ENCODE measurements at regions not wholly inside any gene's neighbourhood (a gene's known extent, or its start where the extent isn't known, plus 50 kb on each side); places are given as distances from the start of the nearest gene placed in this dataset.

DNA sequence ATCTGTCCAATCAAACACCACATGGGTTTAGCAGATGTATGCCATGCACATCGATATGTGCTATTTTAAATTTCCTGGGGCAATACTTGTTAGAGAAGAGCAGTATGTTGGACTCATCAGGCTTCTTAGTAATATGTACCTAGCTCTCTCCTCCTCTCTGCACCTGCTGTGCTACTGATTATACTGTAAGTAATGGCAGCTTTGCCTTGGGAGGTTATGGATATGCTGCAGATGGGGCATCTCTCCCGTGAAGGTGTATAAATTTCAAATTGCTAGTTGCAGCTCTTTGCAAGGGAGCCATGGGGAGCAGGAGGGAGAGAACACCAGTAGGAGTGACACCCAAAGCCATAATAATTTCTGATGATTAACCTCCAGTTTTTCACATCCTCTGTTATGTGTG, 101.5 kb downstream of the SPATA31D1 start:
- Histone ChIP-seq H3K9me3 (ENCODE audit: control insufficient read depth, insufficient read depth, low read depth, low read length) (no peaks in the 10 kb centered on the region), H3K4me3 (ENCODE audit: low read depth, low read length) (no peak overlapping the region), H3K36me3 (ENCODE audit: control insufficient read depth in 2 of 2, insufficient read depth in 1 of 2, low read length in 2 of 2) (no peaks in the 10 kb centered on the region), H3K4me1 (ENCODE audit: control insufficient read depth, insufficient read depth, low read length) (no peaks in the 10 kb centered on the region), H3K27ac (ENCODE audit: extremely low read depth, low read depth, low read length) (no peak overlapping the region)
- TF ChIP-seq, protein P1, sequence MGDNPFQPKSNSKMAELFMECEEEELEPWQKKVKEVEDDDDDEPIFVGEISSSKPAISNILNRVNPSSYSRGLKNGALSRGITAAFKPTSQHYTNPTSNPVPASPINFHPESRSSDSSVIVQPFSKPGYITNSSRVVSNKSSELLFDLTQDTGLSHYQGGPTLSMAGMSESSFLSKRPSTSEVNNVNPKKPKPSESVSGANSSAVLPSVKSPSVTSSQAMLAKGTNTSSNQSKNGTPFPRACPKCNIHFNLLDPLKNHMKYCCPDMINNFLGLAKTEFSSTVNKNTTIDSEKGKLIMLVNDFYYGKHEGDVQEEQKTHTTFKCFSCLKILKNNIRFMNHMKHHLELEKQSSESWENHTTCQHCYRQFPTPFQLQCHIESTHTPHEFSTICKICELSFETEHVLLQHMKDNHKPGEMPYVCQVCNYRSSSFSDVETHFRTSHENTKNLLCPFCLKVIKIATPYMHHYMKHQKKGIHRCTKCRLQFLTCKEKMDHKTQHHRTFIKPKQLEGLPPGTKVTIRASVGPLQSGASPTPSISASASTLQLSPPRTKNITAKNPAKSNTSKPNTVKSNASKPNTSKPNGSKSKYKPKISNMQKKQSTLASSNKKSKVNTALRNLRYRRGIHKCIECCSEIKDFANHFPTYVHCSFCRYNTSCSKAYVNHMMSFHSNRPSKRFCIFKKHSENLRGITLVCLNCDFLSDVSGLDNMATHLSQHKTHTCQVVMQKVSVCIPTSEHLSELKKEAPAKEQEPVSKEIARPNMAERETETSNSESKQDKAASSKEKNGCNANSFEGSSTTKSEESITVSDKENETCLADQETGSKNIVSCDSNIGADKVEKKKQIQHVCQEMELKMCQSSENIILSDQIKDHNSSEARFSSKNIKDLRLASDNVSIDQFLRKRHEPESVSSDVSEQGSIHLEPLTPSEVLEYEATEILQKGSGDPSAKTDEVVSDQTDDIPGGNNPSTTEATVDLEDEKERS (tag by site-specific recombination; IDR thresholded peaks at IDR 0.05) = no peak
- TF ChIP-seq ZIC2 (tag by site-specific recombination; IDR thresholded peaks at IDR 0.05) (no peak), ZNF670 (tag by site-specific recombination; IDR thresholded peaks at IDR 0.05; ENCODE audit: low read depth) (no peak), ZNF530 (tag by site-specific recombination; IDR thresholded peaks at IDR 0.05; ENCODE audit: low read depth) (no peak), ZNF423 (tag by site-specific recombination; IDR thresholded peaks at IDR 0.05) (no peak), ZNF514 (tag by site-specific recombination; IDR thresholded peaks at IDR 0.05) (no peak), ZNF202 (tag by site-specific recombination; IDR thresholded peaks at IDR 0.05; ENCODE audit: borderline replicate concordance) (no peak), ZBTB20 (tag by site-specific recombination; IDR thresholded peaks at IDR 0.05) (no peak), ZNF548 (tag by site-specific recombination; IDR thresholded peaks at IDR 0.05) (no peak), MYNN (tag by site-specific recombination; IDR thresholded peaks at IDR 0.05; ENCODE audit: borderline replicate concordance) (no peak), REPIN1 (tag by site-specific recombination; IDR thresholded peaks at IDR 0.05; ENCODE audit: low read depth) (no peak), ZFP41 (tag by site-specific recombination; IDR thresholded peaks at IDR 0.05; ENCODE audit: borderline replicate concordance) (no peak), ZNF24 (tag by site-specific recombination; IDR thresholded peaks at IDR 0.05) (no peak), YY1 (tag by site-specific recombination; IDR thresholded peaks at IDR 0.05) (no peak)
- TF ChIP-seq, protein P2, sequence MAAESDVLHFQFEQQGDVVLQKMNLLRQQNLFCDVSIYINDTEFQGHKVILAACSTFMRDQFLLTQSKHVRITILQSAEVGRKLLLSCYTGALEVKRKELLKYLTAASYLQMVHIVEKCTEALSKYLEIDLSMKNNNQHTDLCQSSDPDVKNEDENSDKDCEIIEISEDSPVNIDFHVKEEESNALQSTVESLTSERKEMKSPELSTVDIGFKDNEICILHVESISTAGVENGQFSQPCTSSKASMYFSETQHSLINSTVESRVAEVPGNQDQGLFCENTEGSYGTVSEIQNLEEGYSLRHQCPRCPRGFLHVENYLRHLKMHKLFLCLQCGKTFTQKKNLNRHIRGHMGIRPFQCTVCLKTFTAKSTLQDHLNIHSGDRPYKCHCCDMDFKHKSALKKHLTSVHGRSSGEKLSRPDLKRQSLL (tag by site-specific recombination; IDR thresholded peaks at IDR 0.05) = no peak
- CTCF ChIA-PET = interaction anchor here (0.7 kb wide), 1 partner anchor 9 kb away, joined by 4 read pairs; no protein-coding TSS in a partner anchor
- POLR2A ChIA-PET = no interaction called here

DNA sequence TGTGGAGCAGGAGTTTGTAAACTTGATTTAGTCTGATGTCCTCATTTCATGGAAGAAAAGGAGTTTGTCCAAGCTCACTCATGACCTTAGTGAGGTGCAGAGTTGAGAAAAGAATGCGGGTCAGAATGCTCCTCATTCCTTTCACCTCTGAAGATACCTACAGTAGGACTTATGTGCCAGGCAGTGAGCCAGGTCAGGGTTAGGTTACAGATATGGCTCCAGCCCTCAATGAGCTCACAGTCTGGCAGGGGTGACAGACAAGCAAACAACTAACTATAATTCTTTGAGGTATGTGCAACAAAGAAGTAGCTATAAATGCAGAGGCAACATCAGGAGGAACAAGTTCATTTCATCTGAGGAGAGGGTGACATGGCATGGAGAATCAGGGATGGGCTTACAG, 102.5 kb downstream of the SPATA31D1 start:
- Histone ChIP-seq H3K4me1 (ENCODE audit: control insufficient read depth, insufficient read depth, low read length) (no peaks in the 10 kb centered on the region), H3K9me3 (ENCODE audit: control insufficient read depth, insufficient read depth, low read depth, low read length) (no peaks in the 10 kb centered on the region), H3K4me3 (ENCODE audit: low read depth, low read length) (no peak overlapping the region), H3K27ac (ENCODE audit: extremely low read depth, low read depth, low read length) (no peak overlapping the region), H3K36me3 (ENCODE audit: control insufficient read depth in 2 of 2, insufficient read depth in 1 of 2, low read length in 2 of 2) (no peaks in the 10 kb centered on the region)
- ChIA-PET POLR2A (no interaction called here), CTCF (interaction anchor here (0.8 kb wide), 1 partner anchor 10 kb away, joined by 3 read pairs; no protein-coding TSS in a partner anchor)
- TF ChIP-seq, protein P3, sequence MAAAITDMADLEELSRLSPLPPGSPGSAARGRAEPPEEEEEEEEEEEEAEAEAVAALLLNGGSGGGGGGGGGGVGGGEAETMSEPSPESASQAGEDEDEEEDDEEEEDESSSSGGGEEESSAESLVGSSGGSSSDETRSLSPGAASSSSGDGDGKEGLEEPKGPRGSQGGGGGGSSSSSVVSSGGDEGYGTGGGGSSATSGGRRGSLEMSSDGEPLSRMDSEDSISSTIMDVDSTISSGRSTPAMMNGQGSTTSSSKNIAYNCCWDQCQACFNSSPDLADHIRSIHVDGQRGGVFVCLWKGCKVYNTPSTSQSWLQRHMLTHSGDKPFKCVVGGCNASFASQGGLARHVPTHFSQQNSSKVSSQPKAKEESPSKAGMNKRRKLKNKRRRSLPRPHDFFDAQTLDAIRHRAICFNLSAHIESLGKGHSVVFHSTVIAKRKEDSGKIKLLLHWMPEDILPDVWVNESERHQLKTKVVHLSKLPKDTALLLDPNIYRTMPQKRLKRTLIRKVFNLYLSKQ (tag by site-specific recombination; IDR thresholded peaks at IDR 0.05; ENCODE audit: borderline replicate concordance) = no peak
- TF ChIP-seq, protein P4, sequence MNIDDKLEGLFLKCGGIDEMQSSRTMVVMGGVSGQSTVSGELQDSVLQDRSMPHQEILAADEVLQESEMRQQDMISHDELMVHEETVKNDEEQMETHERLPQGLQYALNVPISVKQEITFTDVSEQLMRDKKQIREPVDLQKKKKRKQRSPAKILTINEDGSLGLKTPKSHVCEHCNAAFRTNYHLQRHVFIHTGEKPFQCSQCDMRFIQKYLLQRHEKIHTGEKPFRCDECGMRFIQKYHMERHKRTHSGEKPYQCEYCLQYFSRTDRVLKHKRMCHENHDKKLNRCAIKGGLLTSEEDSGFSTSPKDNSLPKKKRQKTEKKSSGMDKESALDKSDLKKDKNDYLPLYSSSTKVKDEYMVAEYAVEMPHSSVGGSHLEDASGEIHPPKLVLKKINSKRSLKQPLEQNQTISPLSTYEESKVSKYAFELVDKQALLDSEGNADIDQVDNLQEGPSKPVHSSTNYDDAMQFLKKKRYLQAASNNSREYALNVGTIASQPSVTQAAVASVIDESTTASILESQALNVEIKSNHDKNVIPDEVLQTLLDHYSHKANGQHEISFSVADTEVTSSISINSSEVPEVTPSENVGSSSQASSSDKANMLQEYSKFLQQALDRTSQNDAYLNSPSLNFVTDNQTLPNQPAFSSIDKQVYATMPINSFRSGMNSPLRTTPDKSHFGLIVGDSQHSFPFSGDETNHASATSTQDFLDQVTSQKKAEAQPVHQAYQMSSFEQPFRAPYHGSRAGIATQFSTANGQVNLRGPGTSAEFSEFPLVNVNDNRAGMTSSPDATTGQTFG (tag by site-specific recombination; IDR thresholded peaks at IDR 0.05; ENCODE audit: borderline replicate concordance) = no peak
- no peak for TF ChIP-seq ZBTB1 (tag by site-specific recombination; IDR thresholded peaks at IDR 0.05)
- TF ChIP-seq, protein P5, sequence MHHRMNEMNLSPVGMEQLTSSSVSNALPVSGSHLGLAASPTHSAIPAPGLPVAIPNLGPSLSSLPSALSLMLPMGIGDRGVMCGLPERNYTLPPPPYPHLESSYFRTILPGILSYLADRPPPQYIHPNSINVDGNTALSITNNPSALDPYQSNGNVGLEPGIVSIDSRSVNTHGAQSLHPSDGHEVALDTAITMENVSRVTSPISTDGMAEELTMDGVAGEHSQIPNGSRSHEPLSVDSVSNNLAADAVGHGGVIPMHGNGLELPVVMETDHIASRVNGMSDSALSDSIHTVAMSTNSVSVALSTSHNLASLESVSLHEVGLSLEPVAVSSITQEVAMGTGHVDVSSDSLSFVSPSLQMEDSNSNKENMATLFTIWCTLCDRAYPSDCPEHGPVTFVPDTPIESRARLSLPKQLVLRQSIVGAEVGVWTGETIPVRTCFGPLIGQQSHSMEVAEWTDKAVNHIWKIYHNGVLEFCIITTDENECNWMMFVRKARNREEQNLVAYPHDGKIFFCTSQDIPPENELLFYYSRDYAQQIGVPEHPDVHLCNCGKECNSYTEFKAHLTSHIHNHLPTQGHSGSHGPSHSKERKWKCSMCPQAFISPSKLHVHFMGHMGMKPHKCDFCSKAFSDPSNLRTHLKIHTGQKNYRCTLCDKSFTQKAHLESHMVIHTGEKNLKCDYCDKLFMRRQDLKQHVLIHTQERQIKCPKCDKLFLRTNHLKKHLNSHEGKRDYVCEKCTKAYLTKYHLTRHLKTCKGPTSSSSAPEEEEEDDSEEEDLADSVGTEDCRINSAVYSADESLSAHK (tag by site-specific recombination; IDR thresholded peaks at IDR 0.05) = no peak
- no peak for TF ChIP-seq ZNF423 (tag by site-specific recombination; IDR thresholded peaks at IDR 0.05)
- TF ChIP-seq ZNF146 (tag by site-specific recombination; IDR thresholded peaks at IDR 0.05) = no peak
- TF ChIP-seq ZNF792 (tag by site-specific recombination; IDR thresholded peaks at IDR 0.05) = no peak
- no peak for TF ChIP-seq ZBTB17 (tag by site-specific recombination; IDR thresholded peaks at IDR 0.05)
- no peak for TF ChIP-seq ZNF560 (tag by site-specific recombination; IDR thresholded peaks at IDR 0.05; ENCODE audit: borderline replicate concordance)
- no peak for TF ChIP-seq ZNF623 (tag by site-specific recombination; IDR thresholded peaks at IDR 0.05)
- TF ChIP-seq OVOL3 (tag by site-specific recombination; IDR thresholded peaks at IDR 0.05) = no peak
- no peak for TF ChIP-seq ZNF654 (tag by site-specific recombination; IDR thresholded peaks at IDR 0.05; ENCODE audit: low read depth)
- TF ChIP-seq ZNF624 (tag by site-specific recombination; IDR thresholded peaks at IDR 0.05) = no peak
